HK-2 (cell line): ENCODE measurements at regions not wholly inside any gene's neighbourhood (a gene's known extent, or its start where the extent isn't known, plus 50 kb on each side); places are given as distances from the start of the nearest gene placed in this dataset.

Experiments used
- DNase-seq: peaks from one replicate; pipeline ENCODE4 v3.0.0-alpha.2; 2018; ENCODE audit not compliant: unreplicated experiment

GRCh38 chr15:94535298-94536048, 304.1 kb downstream of the MCTP2 start:
- no peak for DNase-seq

- DNase-seq: no peak
Observed at GRCh38 chr15:94536549-94536948, 305.2 kb downstream of the MCTP2 start.

GRCh38 chr15:94538280-94538679, 306.9 kb downstream of the MCTP2 start:
- no peak for DNase-seq

- no peak for DNase-seq
Observed at GRCh38 chr15:94542391-94542790, 311.0 kb downstream of the MCTP2 start.

- DNase-seq: no peak
Observed at GRCh38 chr15:94546808-94547207, 315.4 kb downstream of the MCTP2 start.

- no peak for DNase-seq
Observed at GRCh38 chr15:94547711-94548110, 316.4 kb downstream of the MCTP2 start.

- no peak for DNase-seq
Observed at GRCh38 chr15:94555841-94556519, 324.6 kb downstream of the MCTP2 start.

- no peak for DNase-seq
Observed at GRCh38 chr15:94561036-94561689, 329.8 kb downstream of the MCTP2 start.

GRCh38 chr15:94563456-94563855, 332.1 kb downstream of the MCTP2 start:
- no peak for DNase-seq

- DNase-seq: peak; percentile 7
Observed at GRCh38 chr15:94576889-94577533, 345.6 kb downstream of the MCTP2 start.

GRCh38 chr15:94579286-94579685, 347.9 kb downstream of the MCTP2 start:
- DNase-seq: no peak

- no peak for DNase-seq
Observed at GRCh38 chr15:94580211-94580885, 349.0 kb downstream of the MCTP2 start.

- DNase-seq: no peak
Observed at GRCh38 chr15:94582368-94582767, 351.0 kb downstream of the MCTP2 start.

- DNase-seq: no peak
Observed at GRCh38 chr15:94584833-94585244, 353.5 kb downstream of the MCTP2 start.

GRCh38 chr15:94586099-94586498, 354.7 kb downstream of the MCTP2 start:
- no peak for DNase-seq

- DNase-seq: no peak
Observed at GRCh38 chr15:94587113-94587512, 355.8 kb downstream of the MCTP2 start.

GRCh38 chr15:94588993-94589392, 357.6 kb downstream of the MCTP2 start:
- no peak for DNase-seq

- DNase-seq: no peak
Observed at GRCh38 chr15:94592495-94592894, 361.1 kb downstream of the MCTP2 start.

- DNase-seq: no peak
Observed at GRCh38 chr15:94596707-94597106, 365.3 kb downstream of the MCTP2 start.

GRCh38 chr15:94600505-94600904, 369.1 kb downstream of the MCTP2 start:
- no peak for DNase-seq

- no peak for DNase-seq
Observed at GRCh38 chr15:94602754-94603470, 371.6 kb downstream of the MCTP2 start.
